ENCODE measurements at regions not wholly inside any gene's neighbourhood (a gene's known extent, or its start where the extent isn't known, plus 50 kb on each side); places are given as distances from the start of the nearest gene placed in this dataset.

GRCh38 chr15:100703032-100703578 lies 100.7 kb downstream of the ASB7 start:
- no peaks in the 10 kb centered on the region for H3K36me3 ChIP-seq (ENCODE audit: control insufficient read depth, insufficient read depth, low read length)
- no peaks in the 10 kb centered on the region for H3K4me1 ChIP-seq (ENCODE audit: control insufficient read depth, insufficient read depth, low read length)
- no peak overlapping the region for H3K9ac ChIP-seq (ENCODE audit: low read length)
- H3K4me3 ChIP-seq (ENCODE audit: low read length): no peak overlapping the region
- no peaks in the 10 kb centered on the region for H3K27me3 ChIP-seq (ENCODE audit: control insufficient read depth, insufficient read depth, low read length)
- no peaks in the 10 kb centered on the region for H3K9me3 ChIP-seq (ENCODE audit: control insufficient read depth, low read length)

- Histone ChIP-seq H3K9me3 (ENCODE audit: control insufficient read depth, low read length) (no peaks in the 10 kb centered on the region), H3K27me3 (ENCODE audit: control insufficient read depth, insufficient read depth, low read length) (no peaks in the 10 kb centered on the region), H3K9ac (ENCODE audit: low read length) (no peak overlapping the region), H3K4me3 (ENCODE audit: low read length) (no peak overlapping the region), H3K4me1 (ENCODE audit: control insufficient read depth, insufficient read depth, low read length) (no peaks in the 10 kb centered on the region), H3K36me3 (ENCODE audit: control insufficient read depth, insufficient read depth, low read length) (no peaks in the 10 kb centered on the region)
Measured at GRCh38 chr15:100703671-100704070, 101.3 kb downstream of the ASB7 start.

GRCh38 chr15:100704281-100705055 lies 102.1 kb downstream of the ASB7 start:
- H3K27me3 ChIP-seq (ENCODE audit: control insufficient read depth, insufficient read depth, low read length): no peaks in the 10 kb centered on the region
- H3K9me3 ChIP-seq (ENCODE audit: control insufficient read depth, low read length): no peaks in the 10 kb centered on the region
- H3K9ac ChIP-seq (ENCODE audit: low read length): no peak overlapping the region
- H3K4me3 ChIP-seq (ENCODE audit: low read length): no peak overlapping the region
- no peaks in the 10 kb centered on the region for H3K4me1 ChIP-seq (ENCODE audit: control insufficient read depth, insufficient read depth, low read length)
- no peaks in the 10 kb centered on the region for H3K36me3 ChIP-seq (ENCODE audit: control insufficient read depth, insufficient read depth, low read length)

- H3K9me3 ChIP-seq (ENCODE audit: control insufficient read depth, low read length): no peaks in the 10 kb centered on the region
- no peaks in the 10 kb centered on the region for H3K4me1 ChIP-seq (ENCODE audit: control insufficient read depth, insufficient read depth, low read length)
- H3K27me3 ChIP-seq (ENCODE audit: control insufficient read depth, insufficient read depth, low read length): no peaks in the 10 kb centered on the region
- H3K9ac ChIP-seq (ENCODE audit: low read length): no peak overlapping the region
- H3K4me3 ChIP-seq (ENCODE audit: low read length): no peak overlapping the region
- H3K36me3 ChIP-seq (ENCODE audit: control insufficient read depth, insufficient read depth, low read length): no peaks in the 10 kb centered on the region
Measured at GRCh38 chr15:100705065-100705464, 102.7 kb downstream of the ASB7 start.

- Histone ChIP-seq H3K9me3 (ENCODE audit: control insufficient read depth, low read length) (no peaks in the 10 kb centered on the region), H3K36me3 (ENCODE audit: control insufficient read depth, insufficient read depth, low read length) (no peaks in the 10 kb centered on the region), H3K4me3 (ENCODE audit: low read length) (no peak overlapping the region), H3K4me1 (ENCODE audit: control insufficient read depth, insufficient read depth, low read length) (no peaks in the 10 kb centered on the region), H3K27me3 (ENCODE audit: control insufficient read depth, insufficient read depth, low read length) (no peaks in the 10 kb centered on the region), H3K9ac (ENCODE audit: low read length) (no peak overlapping the region)
Measured at GRCh38 chr15:100705841-100706240, 103.5 kb downstream of the ASB7 start.

- H3K4me3 ChIP-seq (ENCODE audit: low read length): no peak overlapping the region
- no peaks in the 10 kb centered on the region for H3K9me3 ChIP-seq (ENCODE audit: control insufficient read depth, low read length)
- H3K27me3 ChIP-seq (ENCODE audit: control insufficient read depth, insufficient read depth, low read length): no peaks in the 10 kb centered on the region
- no peaks in the 10 kb centered on the region for H3K4me1 ChIP-seq (ENCODE audit: control insufficient read depth, insufficient read depth, low read length)
- no peak overlapping the region for H3K9ac ChIP-seq (ENCODE audit: low read length)
- no peaks in the 10 kb centered on the region for H3K36me3 ChIP-seq (ENCODE audit: control insufficient read depth, insufficient read depth, low read length)
Measured at GRCh38 chr15:100707229-100707628, 104.8 kb downstream of the ASB7 start.

- no peak overlapping the region for H3K4me3 ChIP-seq (ENCODE audit: low read length)
- H3K4me1 ChIP-seq (ENCODE audit: control insufficient read depth, insufficient read depth, low read length): peaks cover 8% of the 10 kb centered on the region
- no peaks in the 10 kb centered on the region for H3K36me3 ChIP-seq (ENCODE audit: control insufficient read depth, insufficient read depth, low read length)
- H3K27me3 ChIP-seq (ENCODE audit: control insufficient read depth, insufficient read depth, low read length): no peaks in the 10 kb centered on the region
- H3K9me3 ChIP-seq (ENCODE audit: control insufficient read depth, low read length): no peaks in the 10 kb centered on the region
- H3K9ac ChIP-seq (ENCODE audit: low read length): no peak overlapping the region
Measured at GRCh38 chr15:100708916-100709315, 106.5 kb downstream of the ASB7 start.

GRCh38 chr15:100710222-100710621 lies 107.8 kb downstream of the ASB7 start:
- Histone ChIP-seq H3K36me3 (ENCODE audit: control insufficient read depth, insufficient read depth, low read length) (no peaks in the 10 kb centered on the region), H3K9ac (ENCODE audit: low read length) (no peak overlapping the region), H3K27me3 (ENCODE audit: control insufficient read depth, insufficient read depth, low read length) (peaks cover 4% of the 10 kb centered on the region), H3K9me3 (ENCODE audit: control insufficient read depth, low read length) (no peaks in the 10 kb centered on the region), H3K4me1 (ENCODE audit: control insufficient read depth, insufficient read depth, low read length) (peaks cover 10% of the 10 kb centered on the region), H3K4me3 (ENCODE audit: low read length) (no peak overlapping the region)

- Histone ChIP-seq H3K9ac (ENCODE audit: low read length) (no peak overlapping the region), H3K4me3 (ENCODE audit: low read length) (no peak overlapping the region), H3K4me1 (ENCODE audit: control insufficient read depth, insufficient read depth, low read length) (peaks cover 10% of the 10 kb centered on the region), H3K36me3 (ENCODE audit: control insufficient read depth, insufficient read depth, low read length) (no peaks in the 10 kb centered on the region), H3K27me3 (ENCODE audit: control insufficient read depth, insufficient read depth, low read length) (peaks cover 4% of the 10 kb centered on the region), H3K9me3 (ENCODE audit: control insufficient read depth, low read length) (no peaks in the 10 kb centered on the region)
Measured at GRCh38 chr15:100710744-100711515, 108.5 kb downstream of the ASB7 start.

- H3K27me3 ChIP-seq (ENCODE audit: control insufficient read depth, insufficient read depth, low read length): peaks cover 4% of the 10 kb centered on the region
- no peaks in the 10 kb centered on the region for H3K36me3 ChIP-seq (ENCODE audit: control insufficient read depth, insufficient read depth, low read length)
- no peaks in the 10 kb centered on the region for H3K9me3 ChIP-seq (ENCODE audit: control insufficient read depth, low read length)
- H3K4me1 ChIP-seq (ENCODE audit: control insufficient read depth, insufficient read depth, low read length): peaks cover 10% of the 10 kb centered on the region
- no peak overlapping the region for H3K9ac ChIP-seq (ENCODE audit: low read length)
- no peak overlapping the region for H3K4me3 ChIP-seq (ENCODE audit: low read length)
Measured at GRCh38 chr15:100711516-100712021, 109.2 kb downstream of the ASB7 start.

GRCh38 chr15:100712226-100712625 lies 109.8 kb downstream of the ASB7 start:
- H3K4me1 ChIP-seq (ENCODE audit: control insufficient read depth, insufficient read depth, low read length): peaks cover 10% of the 10 kb centered on the region
- peaks cover 4% of the 10 kb centered on the region for H3K27me3 ChIP-seq (ENCODE audit: control insufficient read depth, insufficient read depth, low read length)
- no peak overlapping the region for H3K4me3 ChIP-seq (ENCODE audit: low read length)
- H3K9me3 ChIP-seq (ENCODE audit: control insufficient read depth, low read length): no peaks in the 10 kb centered on the region
- H3K36me3 ChIP-seq (ENCODE audit: control insufficient read depth, insufficient read depth, low read length): no peaks in the 10 kb centered on the region
- no peak overlapping the region for H3K9ac ChIP-seq (ENCODE audit: low read length)

Measured in mucosa of stomach (tissue), 1 donor.